RWPE2 (cell line): ENCODE measurements at regions not wholly inside any gene's neighbourhood (a gene's known extent, or its start where the extent isn't known, plus 50 kb on each side); places are given as distances from the start of the nearest gene placed in this dataset.
"Not testable (repeated sequence)": the region's sequence is repeated elsewhere in the genome, so short reads cannot be mapped to it uniquely, and the experiment has no call there.

Experiments used
- ATAC-seq: fragments of 200-7000 bp; cut with Tn5 transposase; 3 replicates; pipeline ENCODE4 v1.9.1; 2021; ENCODE audit warnings: low read depth
- DNase-seq: peaks from one replicate; pipeline ENCODE4 v3.0.0-alpha.2; 2020; ENCODE audit warnings: low spot score
- H3K27ac ChIP-seq: fragments of 450-650 bp; 2 replicates; pipeline ENCODE4 v1.5.1; 2017; ENCODE audit warnings: mild to moderate bottlenecking; ENCODE audit not compliant: poor library complexity, severe bottlenecking
- H3K27me3 ChIP-seq: fragments of 250-450 bp; sonication (Bioruptor Pico); 2 replicates; pipeline ENCODE4 v1.5.1; 2021; ENCODE audit warnings: mild to moderate bottlenecking, moderate library complexity; ENCODE audit not compliant: insufficient read depth, poor library complexity, severe bottlenecking
- H3K36me3 ChIP-seq: fragments of 250-450 bp; sonication (Bioruptor Pico); 2 replicates; pipeline ENCODE4 v1.5.1; 2020; ENCODE audit warnings: low read depth, mild to moderate bottlenecking, moderate library complexity
- H3K4me1 ChIP-seq: fragments of 250-450 bp; sonication (Bioruptor Pico); 2 replicates; pipeline ENCODE4 v1.5.1; 2021; ENCODE audit warnings: mild to moderate bottlenecking, moderate library complexity; ENCODE audit not compliant: insufficient read depth, poor library complexity, severe bottlenecking
- H3K4me3 ChIP-seq: fragments of 250-450 bp; sonication (Bioruptor Pico); 2 replicates; pipeline ENCODE4 v1.5.1; 2021; ENCODE audit warnings: mild to moderate bottlenecking, moderate library complexity; ENCODE audit not compliant: severe bottlenecking
- H3K9me3 ChIP-seq: fragments of 250-450 bp; sonication (Bioruptor Pico); 2 replicates; pipeline ENCODE4 v1.5.1; 2021; ENCODE audit warnings: mild to moderate bottlenecking, moderate library complexity; ENCODE audit not compliant: severe bottlenecking
- CTCF ChIP-seq: fragments of 450-650 bp; IDR thresholded peaks from one replicate; pipeline ENCODE4 v1.5.1; 2017; ENCODE audit warnings: mild to moderate bottlenecking, moderate library complexity; ENCODE audit not compliant: poor library complexity, severe bottlenecking

GRCh38 chr7:49707891-49708290 lies 65.5 kb upstream of the VWC2 start:
- Histone ChIP-seq H3K36me3 (no peaks in the 10 kb centered on the region), H3K4me3 (no peak overlapping the region), H3K9me3 (no peaks in the 10 kb centered on the region), H3K27me3 (no peaks in the 10 kb centered on the region), H3K4me1 (no peaks in the 10 kb centered on the region), H3K27ac (no peak overlapping the region)
- ATAC-seq (no peak), DNase-seq (no peak)
- no peak for TF ChIP-seq CTCF

- H3K27ac ChIP-seq: no peak overlapping the region
- no peak for ATAC-seq
Measured at GRCh38 chr7:49708590-49708989, 64.8 kb upstream of the VWC2 start.

GRCh38 chr7:49711072-49711723 lies 62.2 kb upstream of the VWC2 start:
- H3K4me3 ChIP-seq, H3K36me3 ChIP-seq, H3K9me3 ChIP-seq, H3K4me1 ChIP-seq, DNase-seq, H3K27me3 ChIP-seq, ATAC-seq, H3K27ac ChIP-seq: not testable (repeated sequence)

More at GRCh38 chr7:49708590-49708989, 64.8 kb upstream of the VWC2 start:
- DNase-seq: no peak
- no peak overlapping the region for H3K4me3 ChIP-seq
- H3K27me3 ChIP-seq: no peaks in the 10 kb centered on the region
- no peaks in the 10 kb centered on the region for H3K36me3 ChIP-seq
- no peak for TF ChIP-seq CTCF
- no peaks in the 10 kb centered on the region for H3K4me1 ChIP-seq
- no peaks in the 10 kb centered on the region for H3K9me3 ChIP-seq

- H3K4me1 ChIP-seq: no peaks in the 10 kb centered on the region
- no peak overlapping the region for H3K4me3 ChIP-seq
- no peak for ATAC-seq
- H3K27me3 ChIP-seq: no peaks in the 10 kb centered on the region
- no peaks in the 10 kb centered on the region for H3K36me3 ChIP-seq
- no peak overlapping the region for H3K27ac ChIP-seq
- TF ChIP-seq CTCF: no peak
- H3K9me3 ChIP-seq: no peaks in the 10 kb centered on the region
- DNase-seq: no peak
Measured at GRCh38 chr7:49714182-49714581, 59.3 kb upstream of the VWC2 start.

GRCh38 chr7:49715486-49715885 lies 58.0 kb upstream of the VWC2 start:
- no peaks in the 10 kb centered on the region for H3K27me3 ChIP-seq
- TF ChIP-seq CTCF: no peak
- H3K36me3 ChIP-seq: no peaks in the 10 kb centered on the region
- H3K4me3 ChIP-seq: no peak overlapping the region
- no peaks in the 10 kb centered on the region for H3K9me3 ChIP-seq
- DNase-seq: no peak
- no peak overlapping the region for H3K27ac ChIP-seq
- H3K4me1 ChIP-seq: no peaks in the 10 kb centered on the region
- ATAC-seq: no peak
